SK-N-MC (cell line): ENCODE measurements at regions not wholly inside any gene's neighbourhood (a gene's known extent, or its start where the extent isn't known, plus 50 kb on each side); places are given as distances from the start of the nearest gene placed in this dataset.

ENCODE experiments used
- DNase-seq: peaks from one replicate; pipeline ENCODE4 v3.0.0-alpha.2; 2011; ENCODE audit warnings: low read depth, low spot score
- H3K27ac ChIP-seq: fragments of 200-600 bp; sonication (generic); 2 replicates; pipeline ENCODE4 v1.5.1; 2016; ENCODE audit warnings: mixed run types
- H3K36me3 ChIP-seq: fragments of 200-600 bp; sonication (generic); 2 replicates; pipeline ENCODE4 v1.6.1; 2017; ENCODE audit warnings: antibody characterized with exemption, low read length, mixed read lengths; ENCODE audit not compliant: insufficient read depth
- H3K4me3 ChIP-seq: fragments of 200-600 bp; sonication (generic); 2 replicates; pipeline ENCODE4 v1.5.1; 2016
- H3K9ac ChIP-seq: fragments of 200-600 bp; sonication (generic); 2 replicates; pipeline ENCODE4 v1.8.0; 2017; ENCODE audit warnings: mixed run types, mixed read lengths; ENCODE audit not compliant: insufficient read length
- H3K9me3 ChIP-seq: fragments of 200-600 bp; sonication (generic); 2 replicates; pipeline ENCODE4 v1.6.1; 2017; ENCODE audit warnings: low read depth, mild to moderate bottlenecking, antibody characterized with exemption, low read length, moderate library complexity, mixed read lengths
- EZH2 ChIP-seq: fragments of 200-600 bp; sonication (generic); IDR thresholded peaks from one replicate; pipeline ENCODE4 v1.6.1; 2017; ENCODE audit warnings: antibody characterized with exemption
- FOXP2 ChIP-seq: optimal IDR thresholded peaks from 2 replicates; pipeline ENCODE3; 2011; ENCODE audit warnings: mild to moderate bottlenecking, moderate library complexity; ENCODE audit not compliant: insufficient read depth; ENCODE audit errors: extremely low read length, control extremely low read depth
- POLR2AphosphoS5 ChIP-seq: IDR thresholded peaks from 2 replicates; pipeline ENCODE4 v1.6.1; 2012; ENCODE audit warnings: mild to moderate bottlenecking, low read depth, low read length, borderline replicate concordance

DNA sequence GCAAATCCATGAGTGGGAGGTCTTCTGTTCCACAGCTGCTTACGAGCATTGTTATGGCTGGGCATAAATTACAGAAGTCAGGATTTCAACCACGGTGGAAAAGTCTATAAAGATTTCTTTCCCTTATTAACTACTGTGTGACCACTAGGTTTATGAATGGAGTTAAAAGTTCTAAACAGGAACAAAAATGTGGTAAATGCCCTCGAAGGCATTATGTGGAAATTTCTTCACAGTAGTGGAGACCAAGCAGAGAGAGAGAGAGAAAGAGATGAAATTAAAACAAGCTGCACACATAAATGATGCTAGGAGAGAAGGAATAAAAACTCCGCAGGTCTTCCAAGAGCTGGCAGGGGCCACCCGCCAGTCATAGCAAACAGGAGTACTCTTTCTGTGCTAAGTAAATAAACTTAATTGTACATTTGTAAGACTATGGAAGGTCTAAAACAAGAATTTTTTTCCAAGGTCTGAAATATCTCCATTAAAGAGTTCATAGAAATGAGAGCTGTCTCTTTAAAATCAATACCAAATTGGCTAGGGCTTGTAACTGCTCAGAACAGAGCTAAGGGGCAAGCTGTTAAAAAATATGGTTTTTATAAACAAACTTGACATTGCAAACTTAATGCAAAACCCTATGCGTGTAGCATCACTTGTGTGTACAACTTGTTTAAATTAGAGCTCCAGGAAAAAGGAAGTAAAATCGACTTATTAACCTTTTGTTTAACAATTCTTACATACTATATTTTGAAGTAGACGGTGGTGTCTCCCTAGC is 438.2 kb downstream of the MEIS1 start:
- Histone ChIP-seq H3K9ac (peak overlapping the region; percentile 92), H3K9me3 (no peaks in the 10 kb centered on the region), H3K27ac (peak overlapping the region; percentile 100), H3K36me3 (no peaks in the 10 kb centered on the region), H3K4me3 (peak overlapping the region; percentile 71)
- TF ChIP-seq POLR2AphosphoS5 (0 out of 2 replicates have a peak, but pooled peaks have one; percentile 8), FOXP2 (no peak), EZH2 (no peak)
- DNase-seq: peak; percentile 68

DNA sequence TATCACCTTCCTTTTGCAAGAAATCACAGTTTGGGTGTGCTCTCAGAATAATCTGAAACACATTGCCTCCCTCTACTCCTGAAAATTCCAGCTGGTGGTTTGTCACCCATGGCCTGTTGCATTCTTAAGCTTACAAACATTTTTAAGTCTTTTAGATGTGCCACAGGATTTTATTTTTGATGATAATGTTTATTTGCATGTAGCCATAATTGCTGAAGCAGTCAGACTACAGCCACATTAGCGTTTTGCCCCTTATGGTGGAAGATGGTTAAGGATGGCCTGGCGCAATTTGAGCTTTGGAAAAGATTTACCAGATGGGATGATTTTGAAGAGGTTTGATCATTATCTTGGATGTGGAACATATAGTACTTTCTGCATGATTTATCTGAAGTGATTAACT is 439.5 kb downstream of the MEIS1 start:
- H3K36me3 ChIP-seq: peaks cover 3% of the 10 kb centered on the region; the same call in 1 of the 2 replicates
- peak; percentile 70 for DNase-seq

DNA sequence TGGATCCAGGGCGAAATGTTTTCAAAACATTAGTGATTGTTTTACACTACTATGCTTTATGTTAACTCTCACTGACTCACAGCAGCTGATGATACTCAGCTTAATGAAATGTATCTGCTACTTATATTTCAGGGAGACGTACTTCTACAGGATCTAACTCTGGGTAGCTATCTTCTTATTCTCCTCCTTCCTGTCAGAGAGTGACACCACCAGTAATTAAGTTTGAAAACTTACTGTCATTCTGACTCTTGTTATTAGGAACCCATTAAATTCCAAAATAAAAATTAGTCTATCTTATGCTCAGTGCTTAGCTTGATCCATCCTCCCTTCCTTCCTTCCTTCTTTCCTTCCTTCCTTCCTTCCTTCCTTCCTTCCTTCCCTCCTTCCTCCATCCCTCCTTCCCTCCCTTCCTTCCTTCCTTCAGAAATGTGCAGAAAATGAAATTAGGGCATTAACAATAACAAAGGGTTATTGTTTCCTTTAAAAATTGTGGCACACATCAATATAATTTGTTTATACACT is 441.1 kb downstream of the MEIS1 start:
- H3K4me3 ChIP-seq: peak overlapping the region; percentile 71
- peak; percentile 94 for DNase-seq
- H3K27ac ChIP-seq: peak overlapping the region; percentile 100
- peak overlapping the region; percentile 92 for H3K9ac ChIP-seq
- peaks cover 6% of the 10 kb centered on the region; the same call in 1 of the 2 replicates for H3K36me3 ChIP-seq
- H3K9me3 ChIP-seq: peaks cover 10% of the 10 kb centered on the region; the same call in 1 of the 2 replicates
- TF ChIP-seq FOXP2: no peak
- peak; percentile 75; the same call in 1 of the 2 replicates for TF ChIP-seq POLR2AphosphoS5
- no peak for TF ChIP-seq EZH2

More for the DNA sequence above, 439.5 kb downstream of the MEIS1 start:
- peaks cover 4% of the 10 kb centered on the region; the same call in 1 of the 2 replicates for H3K9me3 ChIP-seq
- peak overlapping the region; percentile 92 for H3K9ac ChIP-seq
- H3K4me3 ChIP-seq: peak overlapping the region; percentile 71
- TF ChIP-seq POLR2AphosphoS5 (no peak), EZH2 (no peak), FOXP2 (no peak)
- peak overlapping the region; percentile 100 for H3K27ac ChIP-seq

DNA sequence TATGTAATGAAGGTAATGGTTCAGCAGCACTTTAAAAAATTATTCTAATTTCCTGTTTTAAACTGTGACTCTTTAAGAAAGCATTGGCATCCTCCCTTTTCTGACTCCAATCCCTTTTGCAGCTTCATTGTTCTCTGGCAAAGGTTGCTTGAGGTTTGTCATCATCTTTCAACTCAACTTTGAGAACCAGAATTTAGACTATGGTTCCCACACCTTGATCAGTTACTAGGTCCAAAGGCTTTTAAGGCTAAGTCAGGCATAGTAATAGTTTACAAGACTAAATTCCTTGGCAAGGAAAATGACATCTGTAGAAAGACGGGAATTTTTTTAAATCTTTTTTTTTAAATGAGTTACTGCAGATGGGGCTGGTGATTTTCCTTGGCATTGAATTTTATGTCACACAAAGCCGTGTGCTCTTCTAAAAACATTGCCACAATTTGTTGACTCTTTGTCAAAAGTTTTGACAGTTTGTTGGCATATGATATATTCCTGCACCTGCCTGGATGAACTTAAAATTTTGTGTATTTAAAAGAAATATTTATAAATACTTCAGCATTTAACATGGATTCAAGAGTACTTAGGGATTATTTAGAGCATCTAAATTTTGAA is 451.0 kb downstream of the MEIS1 start:
- DNase-seq: no peak
- Histone ChIP-seq H3K27ac (no peak overlapping the region), H3K9ac (no peak overlapping the region), H3K36me3 (no peaks in the 10 kb centered on the region; the same call in 1 of the 2 replicates), H3K9me3 (peaks cover 15% of the 10 kb centered on the region), H3K4me3 (no peak overlapping the region)
- no peak for TF ChIP-seq EZH2

DNA sequence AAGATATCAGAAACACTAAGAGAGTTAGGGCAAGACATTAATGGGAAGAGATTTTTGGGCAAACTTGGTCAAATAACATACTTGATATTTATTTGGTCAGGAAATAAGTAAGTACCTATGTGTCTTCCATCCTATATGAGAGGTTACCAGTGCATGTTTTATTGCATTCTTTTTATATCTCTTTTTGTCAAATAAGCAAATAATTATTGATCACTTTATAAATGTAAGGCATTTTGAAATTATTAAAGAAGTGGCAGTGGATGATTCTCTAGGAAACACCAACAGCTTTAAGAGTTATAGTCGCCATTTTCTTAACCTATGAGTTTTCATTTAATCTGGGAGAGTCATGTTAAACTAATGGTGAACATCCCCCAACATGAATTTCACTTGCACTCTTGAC is 453.3 kb downstream of the MEIS1 start:
- TF ChIP-seq FOXP2: no peak
- no peak for TF ChIP-seq EZH2
- TF ChIP-seq POLR2AphosphoS5: no peak
- no peak for DNase-seq
- H3K27ac ChIP-seq: no peak overlapping the region
- H3K36me3 ChIP-seq: no peaks in the 10 kb centered on the region; the same call in 1 of the 2 replicates
- H3K4me3 ChIP-seq: no peak overlapping the region
- H3K9me3 ChIP-seq: peaks cover 12% of the 10 kb centered on the region
- H3K9ac ChIP-seq: no peak overlapping the region

DNA sequence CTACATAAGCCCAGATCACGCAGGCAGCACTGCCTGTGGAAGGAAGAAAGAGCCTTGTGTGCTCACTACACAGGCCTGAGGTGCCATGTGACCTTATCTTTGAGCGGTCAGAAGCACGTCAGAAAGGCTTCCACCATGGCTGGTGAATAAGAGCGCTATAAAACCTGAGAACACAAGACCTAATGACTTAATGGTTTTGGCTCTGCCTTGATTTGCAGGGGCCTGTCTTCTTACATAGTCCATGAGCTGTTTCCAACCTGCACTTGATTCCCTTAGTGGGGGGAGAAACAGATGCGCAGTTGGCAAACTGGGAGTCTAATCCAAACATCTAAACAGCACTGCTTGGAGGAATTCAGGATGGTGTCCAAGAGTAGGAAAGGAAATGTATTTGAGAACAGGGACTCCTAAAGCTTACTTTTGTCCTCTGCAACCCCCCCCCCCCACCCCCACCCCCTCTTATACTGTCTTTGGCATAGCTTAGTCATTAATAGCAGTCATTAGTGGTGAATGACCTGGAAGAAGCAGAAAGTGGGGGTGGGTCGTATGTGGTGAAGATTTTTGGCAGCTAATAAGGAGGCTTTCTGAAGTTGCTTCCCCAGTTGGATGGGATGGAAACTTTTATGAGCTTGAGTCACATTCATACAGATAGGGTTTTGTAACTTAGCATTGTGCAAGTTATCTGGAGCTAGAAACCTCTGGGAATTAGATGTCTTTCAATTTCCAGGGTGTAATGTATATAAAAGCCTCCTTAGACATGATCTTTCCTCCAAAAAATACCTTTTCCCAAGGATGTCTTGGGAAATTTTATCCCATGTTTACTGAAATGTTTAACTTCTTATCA is 454.1 kb downstream of the MEIS1 start:
- TF ChIP-seq POLR2AphosphoS5: no peak
- no peak for TF ChIP-seq EZH2
- no peak for TF ChIP-seq FOXP2
- H3K9me3 ChIP-seq: peaks cover 6% of the 10 kb centered on the region
- no peak overlapping the region for H3K9ac ChIP-seq
- H3K4me3 ChIP-seq: no peak overlapping the region
- DNase-seq: no peak
- no peaks in the 10 kb centered on the region; the same call in 1 of the 2 replicates for H3K36me3 ChIP-seq
- H3K27ac ChIP-seq: no peak overlapping the region; the same call in 1 of the 2 replicates

DNA sequence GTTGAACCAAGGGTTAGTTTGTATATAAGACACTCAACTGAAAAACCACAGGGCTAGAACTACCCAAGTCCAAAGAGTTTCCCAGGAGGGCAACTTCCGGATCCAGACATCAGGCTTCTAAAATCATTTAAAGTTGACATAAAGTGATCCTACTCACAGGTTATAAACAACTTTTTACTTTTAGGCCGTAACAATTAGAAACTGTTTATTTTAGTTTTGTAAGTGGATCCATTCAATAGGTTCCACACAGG is 454.6 kb downstream of the MEIS1 start:
- H3K36me3 ChIP-seq: no peaks in the 10 kb centered on the region
- no peak overlapping the region for H3K9ac ChIP-seq
- no peak for DNase-seq
- TF ChIP-seq POLR2AphosphoS5 (no peak), EZH2 (no peak), FOXP2 (no peak)
- no peak overlapping the region; the same call in 1 of the 2 replicates for H3K27ac ChIP-seq
- no peak overlapping the region for H3K4me3 ChIP-seq
- H3K9me3 ChIP-seq: 0 out of 2 replicates have a peak, but pooled peaks cover under 1% of the 10 kb centered on the region
